Panc1 (cell line): ENCODE measurements at regions not wholly inside any gene's neighbourhood (a gene's known extent, or its start where the extent isn't known, plus 50 kb on each side); places are given as distances from the start of the nearest gene placed in this dataset.

Experiments
- CTCF ChIP-seq: fragments of 450-650 bp; IDR thresholded peaks from 2 replicates; pipeline ENCODE4 v1.5.1; 2017; ENCODE audit warnings: mild to moderate bottlenecking
- POLR2AphosphoS5 ChIP-seq: IDR thresholded peaks from 2 replicates; pipeline ENCODE4 v1.6.1; 2012; ENCODE audit warnings: mild to moderate bottlenecking, low read depth, low read length, moderate library complexity
- REST ChIP-seq, 2 experiments: IDR thresholded peaks; 2 replicates each; pipeline ENCODE4 v1.6.1; 2011 to 2012; ENCODE audit warnings: low read depth in 2 of 2, control low read depth in 1 of 2, low read length in 1 of 2, mild to moderate bottlenecking in 1 of 2, moderate library complexity in 1 of 2; ENCODE audit not compliant: insufficient read depth in 1 of 2
- SIN3A ChIP-seq: IDR thresholded peaks from 2 replicates; pipeline ENCODE4 v1.6.1; 2012; ENCODE audit warnings: low read depth, mild to moderate bottlenecking, low read length, moderate library complexity, borderline replicate concordance; ENCODE audit not compliant: insufficient read depth

- TF ChIP-seq POLR2AphosphoS5 (no peak), CTCF (no peak), SIN3A (no peak), REST (IDR thresholded peaks at IDR 0.05; ENCODE audit: insufficient read depth in 1 of 2, low read depth in 2 of 2, low read length in 1 of 2) (no peak)
Observed at GRCh38 chr9:6149315-6149714, 66.3 kb upstream of the IL33 start.
